GM12878 (cell line): ENCODE measurements at regions not wholly inside any gene's neighbourhood (a gene's known extent, or its start where the extent isn't known, plus 50 kb on each side); places are given as distances from the start of the nearest gene placed in this dataset.

Experiments
- ATAC-seq: fragments of 200-7000 bp; cut with Tn5 transposase; 3 replicates; pipeline ENCODE4 v1.9.1; 2020; ENCODE audit warnings: mild to moderate bottlenecking, moderate library complexity
- BruUV-seq: library from RNA; stranded (reverse); fragments of 400-500 nt; replicated peaks from 2 replicates; lab custom pipeline; 2021; lab: Mats Ljungman, UMichigan
- CTCF ChIA-PET: fragments of 300-600 bp; sonication (Branson Sonifier 250); formaldehyde crosslinking; extraction: SDS; loops from one replicate; lab custom pipeline; 2021; ENCODE audit warnings: inconsistent platforms; lab: Yijun Ruan, JAX
- POLR2A ChIA-PET: fragments of 350-600 bp; formaldehyde crosslinking; extraction: SDS; loops from one replicate; lab custom pipeline; 2021; ENCODE audit warnings: inconsistent platforms; lab: Charles Lee
- RAD21 ChIA-PET: fragments of 300-600 bp; sonication (Branson Sonifier 250); formaldehyde crosslinking; loops from one replicate; lab custom pipeline; 2023; ENCODE audit warnings: antibody characterized with exemption; ENCODE audit not compliant: unreplicated experiment; lab: Charles Lee
- SMC1A ChIA-PET: fragments of 300-600 bp; sonication (Branson Sonifier 250); formaldehyde crosslinking; loops from one replicate; lab custom pipeline; 2023; ENCODE audit not compliant: unreplicated experiment, uncharacterized antibody; lab: Charles Lee
- DNase-seq: peaks from one replicate; pipeline ENCODE4 v3.0.0-alpha.2; 2011; ENCODE audit warnings: low read depth, low spot score
- FAIRE-seq: peaks from 3 replicates; lab custom pipeline; 2011; peaks lifted over from hg19 to GRCh38; lab: Jason Lieb, UNC
- H2AFZ ChIP-seq: 2 replicates; pipeline ENCODE4 v1.6.0; 2011; ENCODE audit warnings: low read depth, low read length, control low read depth; ENCODE audit not compliant: control insufficient read depth
- H3K27ac ChIP-seq: 2 replicates; pipeline ENCODE4 v1.5.1; 2011; ENCODE audit warnings: control low read depth; ENCODE audit not compliant: control insufficient read depth, insufficient read depth
- H3K27me3 ChIP-seq, 2 experiments: replicated peaks in 1 of 2; 2 replicates each; pipeline versions ENCODE4 v1.6.0 to v1.6.1; 2011; ENCODE audit warnings: low read length in 1 of 2; ENCODE audit not compliant: control insufficient read depth in 2 of 2, insufficient read depth in 2 of 2
- H3K36me3 ChIP-seq, 2 experiments: 2 replicates each; pipeline ENCODE4 v1.5.1; 2011; ENCODE audit warnings: low read length in 1 of 2; ENCODE audit not compliant: control insufficient read depth in 2 of 2, insufficient read depth in 2 of 2
- H3K4me1 ChIP-seq: 2 replicates; pipeline ENCODE4 v1.6.1; 2011; ENCODE audit warnings: mild to moderate bottlenecking, low read length, moderate library complexity, mixed read lengths; ENCODE audit not compliant: control insufficient read depth, insufficient read depth
- H3K4me2 ChIP-seq: 2 replicates; pipeline ENCODE4 v1.6.0; 2011; ENCODE audit warnings: control low read depth; ENCODE audit not compliant: control insufficient read depth, insufficient read depth
- H3K4me3 ChIP-seq: fragments of 200-600 bp; sonication (generic); 2 replicates; pipeline ENCODE4 v1.5.1; 2016
- H3K79me2 ChIP-seq: 2 replicates; pipeline ENCODE4 v1.6.0; 2011; ENCODE audit warnings: low read length; ENCODE audit not compliant: control insufficient read depth, insufficient read depth
- H3K9ac ChIP-seq: 2 replicates; pipeline ENCODE4 v1.8.0; 2011; ENCODE audit warnings: low read length, control low read depth, mixed read lengths; ENCODE audit not compliant: control insufficient read depth, insufficient read depth
- H3K9me3 ChIP-seq: replicated peaks from 3 replicates; pipeline ENCODE4 v1.5.1; 2011; ENCODE audit warnings: mild to moderate bottlenecking, low read length; ENCODE audit not compliant: control insufficient read depth, insufficient read depth
- H4K20me1 ChIP-seq: 2 replicates; pipeline ENCODE4 v1.6.0; 2011; ENCODE audit not compliant: control insufficient read depth, insufficient read depth
- EZH2 ChIP-seq: IDR thresholded peaks from 2 replicates; pipeline ENCODE4 v1.6.1; 2012; ENCODE audit warnings: low read depth, mild to moderate bottlenecking, control low read depth, inconsistent platforms, low read length, borderline replicate concordance; ENCODE audit not compliant: control insufficient read depth
- FOS ChIP-seq: IDR thresholded peaks from 3 replicates; pipeline ENCODE4 v1.6.1; 2011; ENCODE audit warnings: borderline replicate concordance; ENCODE audit not compliant: insufficient read length; ENCODE audit errors: extremely low read depth
- HDAC2 ChIP-seq: fragments of 200-600 bp; sonication (generic); IDR thresholded peaks from 2 replicates; pipeline ENCODE4 v1.6.1; 2017
- NR2C2 ChIP-seq: IDR thresholded peaks from 2 replicates; pipeline ENCODE4 v1.6.1; 2011; ENCODE audit warnings: borderline replicate concordance, low read depth; ENCODE audit not compliant: control insufficient read depth, insufficient read length
- POU2F2 ChIP-seq: IDR thresholded peaks from 3 replicates; pipeline ENCODE4 v1.6.1; 2011; ENCODE audit warnings: low read depth, mild to moderate bottlenecking, low read length, borderline replicate concordance
- RUNX3 ChIP-seq: IDR thresholded peaks from 2 replicates; pipeline ENCODE4 v1.6.1; 2012; ENCODE audit warnings: low read length, inconsistent platforms
- SMAD1 ChIP-seq: fragments of 450-650 bp; IDR thresholded peaks from 2 replicates; pipeline ENCODE4 v1.6.1; 2018; ENCODE audit warnings: mild to moderate bottlenecking, low read depth; ENCODE audit not compliant: partially characterized antibody
- SMAD5 ChIP-seq: IDR thresholded peaks from 2 replicates; pipeline ENCODE4 v1.6.1; 2016; ENCODE audit warnings: antibody characterized with exemption, low read depth
- TCF12 ChIP-seq: IDR thresholded peaks from 2 replicates; pipeline ENCODE4 v1.6.1; 2011; ENCODE audit warnings: low read depth, mild to moderate bottlenecking, low read length
- TCF7 ChIP-seq: IDR thresholded peaks from 2 replicates; pipeline ENCODE4 v1.6.1; 2014; ENCODE audit warnings: antibody characterized with exemption, borderline replicate concordance
- WGBS: methylation state at CpG from one replicate; pipeline ENCODE4 v1.1.6; 2016; ENCODE audit warnings: low lambda C conversion rate; ENCODE audit not compliant: insufficient replicate concordance, insufficient coverage; ENCODE audit errors: missing lambda C conversion rate; 5-methylcytosine and 5-hydroxymethylcytosine counted together
- in situ Hi-C: fragments of 300-500 bp; cut with MboI; formaldehyde crosslinking; loops from 9 replicates; pipeline ENCODE4 v1.14.3; 2018; ENCODE audit warnings: mixed read lengths
- intact Hi-C: fragments of 100-400 bp; cut with micrococcal nuclease; formaldehyde crosslinking; loops from one replicate; pipeline ENCODE4 v1.14.2; 2022; ENCODE audit not compliant: unreplicated experiment
- TF ChIP-seq, protein P1 (sequence below): fragments of 450-650 bp; IDR thresholded peaks from 2 replicates; pipeline ENCODE4 v1.6.1; 2017; ENCODE audit warnings: borderline replicate concordance
- TF ChIP-seq, protein P2 (sequence below): fragments of 450-650 bp; IDR thresholded peaks from 2 replicates; pipeline ENCODE4 v1.6.1; 2017; ENCODE audit warnings: mild to moderate bottlenecking, moderate library complexity
- TF ChIP-seq, protein P3 (sequence below): IDR thresholded peaks from 2 replicates; pipeline ENCODE4 v1.6.1; 2012; ENCODE audit warnings: low read depth, low read length, improper control_type of control experiment
- TF ChIP-seq, protein P4 (sequence below): IDR thresholded peaks from 2 replicates; pipeline ENCODE4 v1.6.1; 2012; ENCODE audit warnings: low read length, inconsistent platforms

DNA sequence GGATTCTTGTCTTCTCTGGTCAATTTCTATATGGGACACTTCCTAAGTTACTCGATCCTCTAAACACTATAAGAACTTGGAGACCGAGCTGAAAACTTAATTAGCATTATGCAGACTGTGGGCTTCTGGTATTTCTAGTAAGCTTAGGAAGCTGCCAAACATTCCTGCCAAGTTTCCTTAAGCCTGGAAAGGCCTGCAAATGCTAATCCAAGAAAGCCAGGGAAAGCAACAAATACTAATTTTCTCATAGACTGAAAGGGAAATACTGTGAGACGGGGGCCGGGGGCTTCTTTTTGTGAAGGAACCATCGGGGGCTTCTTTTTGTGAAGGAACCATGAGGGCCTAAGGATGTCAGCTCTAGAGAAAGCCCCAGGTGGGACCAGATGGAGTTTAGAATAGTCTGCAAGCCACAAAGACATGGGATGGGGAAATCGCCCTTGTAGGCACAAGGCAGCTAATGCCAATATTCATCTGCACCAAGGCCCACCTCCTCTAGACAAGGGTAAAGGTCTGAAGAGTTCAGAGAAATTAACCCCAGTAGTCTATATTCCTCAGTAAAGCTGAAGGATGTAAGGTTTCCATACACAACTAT, 332.4 kb upstream of the PRDM1 start:
- H3K4me2 ChIP-seq: no peak overlapping the region
- 70% methylated on average over 6 of the region's 6 CpGs for WGBS
- no peak for TF ChIP-seq POU2F2
- TF ChIP-seq TCF12: no peak
- no peak for TF ChIP-seq EZH2
- TF ChIP-seq, protein P1, sequence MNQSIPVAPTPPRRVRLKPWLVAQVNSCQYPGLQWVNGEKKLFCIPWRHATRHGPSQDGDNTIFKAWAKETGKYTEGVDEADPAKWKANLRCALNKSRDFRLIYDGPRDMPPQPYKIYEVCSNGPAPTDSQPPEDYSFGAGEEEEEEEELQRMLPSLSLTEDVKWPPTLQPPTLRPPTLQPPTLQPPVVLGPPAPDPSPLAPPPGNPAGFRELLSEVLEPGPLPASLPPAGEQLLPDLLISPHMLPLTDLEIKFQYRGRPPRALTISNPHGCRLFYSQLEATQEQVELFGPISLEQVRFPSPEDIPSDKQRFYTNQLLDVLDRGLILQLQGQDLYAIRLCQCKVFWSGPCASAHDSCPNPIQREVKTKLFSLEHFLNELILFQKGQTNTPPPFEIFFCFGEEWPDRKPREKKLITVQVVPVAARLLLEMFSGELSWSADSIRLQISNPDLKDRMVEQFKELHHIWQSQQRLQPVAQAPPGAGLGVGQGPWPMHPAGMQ: no peak
- TF ChIP-seq, protein P2, sequence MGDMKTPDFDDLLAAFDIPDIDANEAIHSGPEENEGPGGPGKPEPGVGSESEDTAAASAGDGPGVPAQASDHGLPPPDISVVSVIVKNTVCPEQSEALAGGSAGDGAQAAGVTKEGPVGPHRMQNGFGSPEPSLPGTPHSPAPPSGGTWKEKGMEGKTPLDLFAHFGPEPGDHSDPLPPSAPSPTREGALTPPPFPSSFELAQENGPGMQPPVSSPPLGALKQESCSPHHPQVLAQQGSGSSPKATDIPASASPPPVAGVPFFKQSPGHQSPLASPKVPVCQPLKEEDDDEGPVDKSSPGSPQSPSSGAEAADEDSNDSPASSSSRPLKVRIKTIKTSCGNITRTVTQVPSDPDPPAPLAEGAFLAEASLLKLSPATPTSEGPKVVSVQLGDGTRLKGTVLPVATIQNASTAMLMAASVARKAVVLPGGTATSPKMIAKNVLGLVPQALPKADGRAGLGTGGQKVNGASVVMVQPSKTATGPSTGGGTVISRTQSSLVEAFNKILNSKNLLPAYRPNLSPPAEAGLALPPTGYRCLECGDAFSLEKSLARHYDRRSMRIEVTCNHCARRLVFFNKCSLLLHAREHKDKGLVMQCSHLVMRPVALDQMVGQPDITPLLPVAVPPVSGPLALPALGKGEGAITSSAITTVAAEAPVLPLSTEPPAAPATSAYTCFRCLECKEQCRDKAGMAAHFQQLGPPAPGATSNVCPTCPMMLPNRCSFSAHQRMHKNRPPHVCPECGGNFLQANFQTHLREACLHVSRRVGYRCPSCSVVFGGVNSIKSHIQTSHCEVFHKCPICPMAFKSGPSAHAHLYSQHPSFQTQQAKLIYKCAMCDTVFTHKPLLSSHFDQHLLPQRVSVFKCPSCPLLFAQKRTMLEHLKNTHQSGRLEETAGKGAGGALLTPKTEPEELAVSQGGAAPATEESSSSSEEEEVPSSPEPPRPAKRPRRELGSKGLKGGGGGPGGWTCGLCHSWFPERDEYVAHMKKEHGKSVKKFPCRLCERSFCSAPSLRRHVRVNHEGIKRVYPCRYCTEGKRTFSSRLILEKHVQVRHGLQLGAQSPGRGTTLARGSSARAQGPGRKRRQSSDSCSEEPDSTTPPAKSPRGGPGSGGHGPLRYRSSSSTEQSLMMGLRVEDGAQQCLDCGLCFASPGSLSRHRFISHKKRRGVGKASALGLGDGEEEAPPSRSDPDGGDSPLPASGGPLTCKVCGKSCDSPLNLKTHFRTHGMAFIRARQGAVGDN: no peak
- TF ChIP-seq SMAD1: no peak
- TF ChIP-seq NR2C2: no peak
- no peak for TF ChIP-seq SMAD5
- no peak for TF ChIP-seq TCF7
- TF ChIP-seq, protein P3, sequence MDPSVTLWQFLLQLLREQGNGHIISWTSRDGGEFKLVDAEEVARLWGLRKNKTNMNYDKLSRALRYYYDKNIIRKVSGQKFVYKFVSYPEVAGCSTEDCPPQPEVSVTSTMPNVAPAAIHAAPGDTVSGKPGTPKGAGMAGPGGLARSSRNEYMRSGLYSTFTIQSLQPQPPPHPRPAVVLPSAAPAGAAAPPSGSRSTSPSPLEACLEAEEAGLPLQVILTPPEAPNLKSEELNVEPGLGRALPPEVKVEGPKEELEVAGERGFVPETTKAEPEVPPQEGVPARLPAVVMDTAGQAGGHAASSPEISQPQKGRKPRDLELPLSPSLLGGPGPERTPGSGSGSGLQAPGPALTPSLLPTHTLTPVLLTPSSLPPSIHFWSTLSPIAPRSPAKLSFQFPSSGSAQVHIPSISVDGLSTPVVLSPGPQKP: no peak
- TF ChIP-seq HDAC2: no peak
- no peak for TF ChIP-seq RUNX3
- TF ChIP-seq, protein P4, sequence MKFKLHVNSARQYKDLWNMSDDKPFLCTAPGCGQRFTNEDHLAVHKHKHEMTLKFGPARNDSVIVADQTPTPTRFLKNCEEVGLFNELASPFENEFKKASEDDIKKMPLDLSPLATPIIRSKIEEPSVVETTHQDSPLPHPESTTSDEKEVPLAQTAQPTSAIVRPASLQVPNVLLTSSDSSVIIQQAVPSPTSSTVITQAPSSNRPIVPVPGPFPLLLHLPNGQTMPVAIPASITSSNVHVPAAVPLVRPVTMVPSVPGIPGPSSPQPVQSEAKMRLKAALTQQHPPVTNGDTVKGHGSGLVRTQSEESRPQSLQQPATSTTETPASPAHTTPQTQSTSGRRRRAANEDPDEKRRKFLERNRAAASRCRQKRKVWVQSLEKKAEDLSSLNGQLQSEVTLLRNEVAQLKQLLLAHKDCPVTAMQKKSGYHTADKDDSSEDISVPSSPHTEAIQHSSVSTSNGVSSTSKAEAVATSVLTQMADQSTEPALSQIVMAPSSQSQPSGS: no peak
- no peak for TF ChIP-seq FOS

More for the DNA sequence above, 332.4 kb upstream of the PRDM1 start:
- in situ Hi-C loops: no loop called here
- Histone ChIP-seq H3K36me3 (no peaks in the 10 kb centered on the region), H3K27ac (no peak overlapping the region), H3K9me3 (no peaks in the 10 kb centered on the region; the same call in 2 of the 3 replicates), H3K9ac (no peak overlapping the region), H3K27me3 (no peaks in the 10 kb centered on the region), H3K79me2 (no peaks in the 10 kb centered on the region), H2AFZ (no peak overlapping the region), H3K4me3 (no peak overlapping the region), H3K4me1 (peaks cover 11% of the 10 kb centered on the region; the same call in 1 of the 2 replicates), H4K20me1 (no peaks in the 10 kb centered on the region)
- SMC1A ChIA-PET: interaction anchor here (0.6 to 1.1 kb wide), 3 partner anchors 61 to 322 kb away, joined by 3 read pairs; no protein-coding TSS in a partner anchor
- no TSS peak for BruUV-seq
- FAIRE-seq (no peak), DNase-seq (no peak), ATAC-seq (no peak)
- RAD21 ChIA-PET: interaction anchor here (1.2 kb wide), 1 partner anchor 63 kb away, joined by 3 read pairs; no protein-coding TSS in a partner anchor
- intact Hi-C loops: no loop called here
- POLR2A ChIA-PET: interaction anchor here (0.7 kb wide), 1 partner anchor 138 kb away, joined by 4 read pairs; no protein-coding TSS in a partner anchor
- CTCF ChIA-PET: interaction anchor here (0.7 to 1.2 kb wide), 3 partner anchors 21 to 233 kb away, joined by 3 to 5 read pairs (median 3); no protein-coding TSS in a partner anchor
